ENCODE measurements at regions not wholly inside any gene's neighbourhood (a gene's known extent, or its start where the extent isn't known, plus 50 kb on each side); places are given as distances from the start of the nearest gene placed in this dataset.

DNA sequence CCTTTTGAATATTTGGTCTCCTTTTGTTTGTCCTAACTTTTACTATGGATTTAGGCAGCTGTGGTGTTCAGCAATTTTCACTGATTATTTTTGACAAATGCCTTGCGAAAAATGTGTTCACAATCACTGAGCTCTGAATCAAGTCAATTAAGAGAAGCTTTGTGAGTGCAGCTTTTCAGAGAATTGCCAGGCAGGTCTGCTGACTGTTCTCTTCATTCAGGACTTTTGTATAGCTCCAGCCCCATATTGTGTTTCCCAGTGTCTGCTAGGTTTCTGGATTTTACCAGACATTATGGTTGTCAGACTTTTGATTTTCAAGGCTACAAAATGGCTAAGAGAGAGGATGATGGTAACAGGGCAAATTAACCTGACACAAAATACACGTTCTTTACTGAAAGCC is 1055.9 kb downstream of the CDH18 start:
- no peak overlapping the region for H2AFZ ChIP-seq (ENCODE audit: control insufficient read depth, low read length)
- H3K4me3 ChIP-seq (ENCODE audit: control insufficient read depth in 2 of 3, extremely low read depth in 1 of 3, insufficient read depth in 2 of 3, low read depth in 1 of 3, low read length in 3 of 3), result no peak overlapping the region
- H3K27ac ChIP-seq (ENCODE audit: control insufficient read depth, insufficient read depth, low read length), result no peak overlapping the region
- H3K9ac ChIP-seq (ENCODE audit: control insufficient read depth, extremely low read depth, insufficient read depth, low read length), result no peak overlapping the region
- H3K36me3 ChIP-seq (ENCODE audit: control insufficient read depth in 2 of 2, extremely low read depth in 1 of 2, insufficient read depth in 2 of 2, low read length in 2 of 2), result no peaks in the 10 kb centered on the region
- no peaks in the 10 kb centered on the region for H3K4me1 ChIP-seq (ENCODE audit: control insufficient read depth, extremely low read depth, insufficient read depth, low read length)
- no peaks in the 10 kb centered on the region for H3K79me2 ChIP-seq (ENCODE audit: control insufficient read depth, insufficient read depth, low read length)
- H3K9me1 ChIP-seq (ENCODE audit: control insufficient read depth, extremely low read depth, insufficient read depth, low read length), result no peaks in the 10 kb centered on the region
- H3K9me3 ChIP-seq (ENCODE audit: control insufficient read depth, low read depth, low read length), result no peaks in the 10 kb centered on the region
- dilution Hi-C loops (cut with MboI; ENCODE audit: extremely low pct_ligation_motif_present, low sequenced_read_pairs), result no loop called here
- H4K20me1 ChIP-seq (ENCODE audit: control insufficient read depth, extremely low read depth, insufficient read depth, low read length), result no peaks in the 10 kb centered on the region
- H3K4me2 ChIP-seq (ENCODE audit: control insufficient read depth, extremely low read depth, insufficient read depth, low read depth, low read length), result no peak overlapping the region
- FAIRE-seq (no peak), DNase-seq (ENCODE audit: low read depth, low spot score) (no peak)
- TF ChIP-seq, protein P1, sequence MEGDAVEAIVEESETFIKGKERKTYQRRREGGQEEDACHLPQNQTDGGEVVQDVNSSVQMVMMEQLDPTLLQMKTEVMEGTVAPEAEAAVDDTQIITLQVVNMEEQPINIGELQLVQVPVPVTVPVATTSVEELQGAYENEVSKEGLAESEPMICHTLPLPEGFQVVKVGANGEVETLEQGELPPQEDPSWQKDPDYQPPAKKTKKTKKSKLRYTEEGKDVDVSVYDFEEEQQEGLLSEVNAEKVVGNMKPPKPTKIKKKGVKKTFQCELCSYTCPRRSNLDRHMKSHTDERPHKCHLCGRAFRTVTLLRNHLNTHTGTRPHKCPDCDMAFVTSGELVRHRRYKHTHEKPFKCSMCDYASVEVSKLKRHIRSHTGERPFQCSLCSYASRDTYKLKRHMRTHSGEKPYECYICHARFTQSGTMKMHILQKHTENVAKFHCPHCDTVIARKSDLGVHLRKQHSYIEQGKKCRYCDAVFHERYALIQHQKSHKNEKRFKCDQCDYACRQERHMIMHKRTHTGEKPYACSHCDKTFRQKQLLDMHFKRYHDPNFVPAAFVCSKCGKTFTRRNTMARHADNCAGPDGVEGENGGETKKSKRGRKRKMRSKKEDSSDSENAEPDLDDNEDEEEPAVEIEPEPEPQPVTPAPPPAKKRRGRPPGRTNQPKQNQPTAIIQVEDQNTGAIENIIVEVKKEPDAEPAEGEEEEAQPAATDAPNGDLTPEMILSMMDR (optimal IDR thresholded peaks at IDR 0.05 in 1 of 3, IDR thresholded peaks at IDR 0.05 in 1 of 3, conservative IDR thresholded peaks at IDR 0.05 in 1 of 3; ENCODE audit: extremely low read depth in 1 of 3, insufficient read depth in 2 of 3, low read length in 3 of 3), result no peak
- TF ChIP-seq EZH2 (IDR thresholded peaks at IDR 0.05; ENCODE audit: low read length), result no peak
- no peaks in the 10 kb centered on the region for H3K27me3 ChIP-seq (ENCODE audit: control insufficient read depth, extremely low read depth, insufficient read depth, low read length)

DNA sequence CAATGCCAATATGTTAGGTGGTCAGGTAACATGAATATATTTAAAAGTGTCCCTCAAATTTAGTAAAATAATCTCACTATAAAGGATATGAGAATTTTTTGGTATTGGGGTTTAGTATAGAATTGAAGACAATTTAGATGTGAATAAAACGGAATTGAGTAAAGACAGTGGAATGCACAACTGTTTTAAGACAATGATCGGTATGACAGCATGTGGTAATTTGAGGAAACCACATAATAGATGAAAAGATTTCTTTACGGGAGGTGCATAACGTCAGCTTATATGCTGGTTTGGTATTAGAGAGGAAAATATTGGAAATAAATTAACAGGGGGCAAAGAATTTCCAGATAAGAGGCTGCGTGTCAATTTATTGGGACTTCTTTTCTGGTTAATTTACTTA is 1043.2 kb downstream of the CDH18 start:
- Histone ChIP-seq H2AFZ (ENCODE audit: control insufficient read depth, low read length) (no peak overlapping the region), H3K9ac (ENCODE audit: control insufficient read depth, extremely low read depth, insufficient read depth, low read length) (no peak overlapping the region), H3K4me1 (ENCODE audit: control insufficient read depth, extremely low read depth, insufficient read depth, low read length) (no peaks in the 10 kb centered on the region), H3K9me1 (ENCODE audit: control insufficient read depth, extremely low read depth, insufficient read depth, low read length) (no peaks in the 10 kb centered on the region), H3K27ac (ENCODE audit: control insufficient read depth, insufficient read depth, low read length) (no peak overlapping the region), H3K79me2 (ENCODE audit: control insufficient read depth, insufficient read depth, low read length) (no peaks in the 10 kb centered on the region), H3K9me3 (ENCODE audit: control insufficient read depth, low read depth, low read length) (no peaks in the 10 kb centered on the region), H3K4me2 (ENCODE audit: control insufficient read depth, extremely low read depth, insufficient read depth, low read depth, low read length) (no peak overlapping the region), H3K36me3 (ENCODE audit: control insufficient read depth in 2 of 2, extremely low read depth in 1 of 2, insufficient read depth in 2 of 2, low read length in 2 of 2) (no peaks in the 10 kb centered on the region), H3K4me3 (ENCODE audit: control insufficient read depth in 2 of 3, extremely low read depth in 1 of 3, insufficient read depth in 2 of 3, low read depth in 1 of 3, low read length in 3 of 3) (no peak overlapping the region), H3K27me3 (ENCODE audit: control insufficient read depth, extremely low read depth, insufficient read depth, low read length) (no peaks in the 10 kb centered on the region), H4K20me1 (ENCODE audit: control insufficient read depth, extremely low read depth, insufficient read depth, low read length) (no peaks in the 10 kb centered on the region)
- TF ChIP-seq, protein P1 (optimal IDR thresholded peaks at IDR 0.05 in 1 of 3, IDR thresholded peaks at IDR 0.05 in 1 of 3, conservative IDR thresholded peaks at IDR 0.05 in 1 of 3; ENCODE audit: extremely low read depth in 1 of 3, insufficient read depth in 2 of 3, low read length in 3 of 3), result no peak
- no peak for TF ChIP-seq EZH2 (IDR thresholded peaks at IDR 0.05; ENCODE audit: low read length)
- FAIRE-seq (no peak), DNase-seq (ENCODE audit: low read depth, low spot score) (no peak)
- dilution Hi-C loops (cut with MboI; ENCODE audit: extremely low pct_ligation_motif_present, low sequenced_read_pairs), result no loop called here
